ENCODE measurements at regions not wholly inside any gene's neighbourhood (a gene's known extent, or its start where the extent isn't known, plus 50 kb on each side); places are given as distances from the start of the nearest gene placed in this dataset.

DNA sequence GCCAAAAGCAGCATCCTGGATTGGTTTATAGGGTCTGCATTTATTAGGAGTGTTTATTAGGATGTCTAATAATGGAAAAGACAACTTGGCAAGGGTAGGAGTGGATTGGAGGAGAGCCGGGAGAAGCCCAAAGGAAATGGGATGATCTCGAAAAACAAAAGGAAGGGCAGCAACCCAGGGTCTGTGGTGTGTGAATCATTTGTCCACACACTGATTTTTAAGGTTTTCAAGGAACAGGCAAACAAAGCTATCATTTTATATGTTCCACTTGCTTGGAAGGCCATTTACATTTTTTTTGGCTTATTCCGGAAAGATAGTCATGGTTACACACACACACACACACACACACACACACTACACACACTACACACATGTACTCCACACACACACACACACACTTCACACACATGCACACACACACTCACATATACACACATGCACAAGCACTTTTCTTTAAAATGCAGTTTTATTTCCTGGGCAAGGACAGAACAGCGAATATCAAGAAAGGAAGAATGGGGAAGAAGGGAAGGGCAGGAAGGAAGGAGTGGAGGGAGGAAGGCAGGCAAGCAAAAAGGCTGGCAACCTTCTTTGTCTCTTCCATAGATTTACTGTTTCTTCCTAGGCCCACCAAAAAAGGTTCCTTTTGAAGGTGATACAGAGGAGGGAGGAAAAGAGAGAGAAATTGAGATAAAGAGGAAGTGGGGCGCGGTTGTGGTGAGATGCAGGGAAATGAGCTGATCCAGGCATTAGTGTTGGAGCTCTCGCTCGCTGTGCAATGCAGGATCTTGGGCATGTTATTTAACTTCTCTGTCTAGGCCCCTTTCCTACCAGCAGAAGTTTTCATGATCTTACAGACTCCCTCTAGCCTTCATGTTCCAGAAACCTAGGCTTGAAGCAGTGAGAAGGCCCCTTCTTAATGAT, 88.6 kb upstream of the MAML3 start:
- Histone ChIP-seq H3K79me2 (ENCODE audit: control insufficient read depth, insufficient read depth, low read length) (no peaks in the 10 kb centered on the region), H3K36me3 (replicated peaks in 1 of 2; ENCODE audit: control extremely low read depth in 1 of 2, control insufficient read depth in 1 of 2, extremely low read depth in 1 of 2, insufficient read depth in 2 of 2, low read length in 1 of 2) (no peaks in the 10 kb centered on the region), H3K4me1 (ENCODE audit: control insufficient read depth in 2 of 2, insufficient read depth in 2 of 2, low read length in 2 of 2) (peaks cover 41 to 43% of the 10 kb centered on the region in 2 donors), H4K20me1 (ENCODE audit: control insufficient read depth, insufficient read depth, low read length, poor library complexity, severe bottlenecking) (no peaks in the 10 kb centered on the region), H3K9me3 (ENCODE audit: control extremely low read depth in 1 of 3, control insufficient read depth in 2 of 3, insufficient read depth in 1 of 3, low read length in 2 of 3) (no peaks in the 10 kb centered on the region), H3K27me3 (replicated peaks in 1 of 4; ENCODE audit: control extremely low read depth in 1 of 4, control insufficient read depth in 3 of 4, insufficient read depth in 4 of 4, low read length in 3 of 4) (peaks cover 0 to 6% (median 0%) of the 10 kb centered on the region in 4 experiments), H3K27ac (ENCODE audit: low read length in 2 of 2) (peak overlapping the region; percentile 42 to 61), H3K4me3 (ENCODE audit: control extremely low read depth in 1 of 5, extremely low read depth in 1 of 5, insufficient read depth in 1 of 5, low read depth in 2 of 5, low read length in 4 of 5) (peak overlapping the region in 4 of 5 experiments; percentile 4 to 51 (median 22)), H2AFZ (ENCODE audit: insufficient read depth, low read depth, low read length, poor library complexity, severe bottlenecking) (peak overlapping the region; percentile 40), H3K4me2 (replicated peaks; ENCODE audit: low read depth, low read length, poor library complexity, severe bottlenecking) (peak overlapping the region; percentile 70), H3K9ac (ENCODE audit: low read length) (peak overlapping the region; percentile 46)
- 30% methylated on average over 6 of the region's 8 CpGs for WGBS (ENCODE audit: insufficient coverage)
- ATAC-seq (ENCODE audit: low read depth) (peak; percentile 28), DNase-seq (peak; percentile 61)
- CTCF ChIA-PET = interaction anchor here (0.7 to 5.2 kb wide), 4 partner anchors 8 to 639 kb away, joined by 3 to 54 read pairs (median 8); no protein-coding TSS in a partner anchor
- H3K4me1 Mint-ChIP-seq = peaks cover 59% of the 10 kb centered on the region
- H3K9me3 Mint-ChIP-seq (ENCODE audit: insufficient read depth) = no peaks in the 10 kb centered on the region
- POLR2A ChIA-PET = interaction anchor here (0.9 to 1.4 kb wide), 3 partner anchors 86 to 92 kb away, joined by 3 to 8 read pairs (median 3); no protein-coding TSS in a partner anchor
- H3K27me3 Mint-ChIP-seq = peaks cover 8% of the 10 kb centered on the region
- peak overlapping the region; percentile 62 for H3K27ac Mint-ChIP-seq
- H3K4me3 Mint-ChIP-seq = peak overlapping the region; percentile 66
- TF ChIP-seq, protein P1, sequence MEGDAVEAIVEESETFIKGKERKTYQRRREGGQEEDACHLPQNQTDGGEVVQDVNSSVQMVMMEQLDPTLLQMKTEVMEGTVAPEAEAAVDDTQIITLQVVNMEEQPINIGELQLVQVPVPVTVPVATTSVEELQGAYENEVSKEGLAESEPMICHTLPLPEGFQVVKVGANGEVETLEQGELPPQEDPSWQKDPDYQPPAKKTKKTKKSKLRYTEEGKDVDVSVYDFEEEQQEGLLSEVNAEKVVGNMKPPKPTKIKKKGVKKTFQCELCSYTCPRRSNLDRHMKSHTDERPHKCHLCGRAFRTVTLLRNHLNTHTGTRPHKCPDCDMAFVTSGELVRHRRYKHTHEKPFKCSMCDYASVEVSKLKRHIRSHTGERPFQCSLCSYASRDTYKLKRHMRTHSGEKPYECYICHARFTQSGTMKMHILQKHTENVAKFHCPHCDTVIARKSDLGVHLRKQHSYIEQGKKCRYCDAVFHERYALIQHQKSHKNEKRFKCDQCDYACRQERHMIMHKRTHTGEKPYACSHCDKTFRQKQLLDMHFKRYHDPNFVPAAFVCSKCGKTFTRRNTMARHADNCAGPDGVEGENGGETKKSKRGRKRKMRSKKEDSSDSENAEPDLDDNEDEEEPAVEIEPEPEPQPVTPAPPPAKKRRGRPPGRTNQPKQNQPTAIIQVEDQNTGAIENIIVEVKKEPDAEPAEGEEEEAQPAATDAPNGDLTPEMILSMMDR (IDR thresholded peaks at IDR 0.05) = no peak
- no peak for TF ChIP-seq EZH2 (IDR thresholded peaks at IDR 0.05; ENCODE audit: borderline replicate concordance, insufficient read depth, low read depth, low read length, poor library complexity, severe bottlenecking)
- intact Hi-C loops (cut with micrococcal nuclease) = loop anchor here (2.0 kb wide), 1 partner anchor 86 kb away; no protein-coding TSS in a partner anchor

DNA sequence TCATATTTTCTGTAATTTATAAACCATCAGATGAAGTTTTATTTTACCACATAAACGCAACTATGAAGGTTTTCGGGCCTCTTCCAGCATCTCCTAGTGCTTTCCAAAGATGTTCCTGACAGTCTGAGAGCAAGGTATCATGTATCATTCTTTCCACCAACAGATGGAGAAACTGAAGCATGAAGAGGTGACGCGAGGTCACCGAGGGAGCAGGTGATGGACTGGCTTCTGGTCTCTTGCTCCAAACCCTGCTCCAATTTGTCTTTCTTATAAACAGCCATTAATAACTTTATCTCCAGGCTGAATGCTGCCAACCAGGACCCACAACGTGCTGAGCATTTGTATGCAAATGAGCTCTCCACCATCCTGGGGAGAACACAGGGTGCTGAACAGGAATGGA, 86.3 kb upstream of the MAML3 start:
- Mint-ChIP-seq H3K4me1 (peaks cover 66% of the 10 kb centered on the region), H3K4me3 (no peak overlapping the region), H3K27ac (no peak overlapping the region), H3K9me3 (ENCODE audit: insufficient read depth) (no peaks in the 10 kb centered on the region), H3K27me3 (peaks cover 20% of the 10 kb centered on the region)
- intact Hi-C loops (cut with micrococcal nuclease) = no loop called here
- Histone ChIP-seq H3K36me3 (replicated peaks in 1 of 2; ENCODE audit: control extremely low read depth in 1 of 2, control insufficient read depth in 1 of 2, extremely low read depth in 1 of 2, insufficient read depth in 2 of 2, low read length in 1 of 2) (no peaks in the 10 kb centered on the region), H2AFZ (ENCODE audit: insufficient read depth, low read depth, low read length, poor library complexity, severe bottlenecking) (no peak overlapping the region), H3K4me1 (ENCODE audit: control insufficient read depth in 2 of 2, insufficient read depth in 2 of 2, low read length in 2 of 2) (peaks cover 52 to 55% of the 10 kb centered on the region in 2 donors), H3K9ac (ENCODE audit: low read length) (no peak overlapping the region), H3K9me3 (ENCODE audit: control extremely low read depth in 1 of 3, control insufficient read depth in 2 of 3, insufficient read depth in 1 of 3, low read length in 2 of 3) (no peaks in the 10 kb centered on the region), H3K27me3 (replicated peaks in 1 of 4; ENCODE audit: control extremely low read depth in 1 of 4, control insufficient read depth in 3 of 4, insufficient read depth in 4 of 4, low read length in 3 of 4) (peaks cover 0 to 6% (median 0%) of the 10 kb centered on the region in 4 experiments), H3K27ac (ENCODE audit: low read length in 2 of 2) (no peak overlapping the region), H4K20me1 (ENCODE audit: control insufficient read depth, insufficient read depth, low read length, poor library complexity, severe bottlenecking) (no peaks in the 10 kb centered on the region), H3K79me2 (ENCODE audit: control insufficient read depth, insufficient read depth, low read length) (no peaks in the 10 kb centered on the region), H3K4me3 (ENCODE audit: control extremely low read depth in 1 of 5, extremely low read depth in 1 of 5, insufficient read depth in 1 of 5, low read depth in 2 of 5, low read length in 4 of 5) (no peak overlapping the region), H3K4me2 (replicated peaks; ENCODE audit: low read depth, low read length, poor library complexity, severe bottlenecking) (no peak overlapping the region)
- CTCF ChIA-PET = no interaction called here
- no peak for ATAC-seq (ENCODE audit: low read depth)
- no peak for DNase-seq
- 71% methylated on average over 3 of the region's 6 CpGs for WGBS (ENCODE audit: insufficient coverage)
- TF ChIP-seq, protein P1 (IDR thresholded peaks at IDR 0.05) = no peak
- no peak for TF ChIP-seq EZH2 (IDR thresholded peaks at IDR 0.05; ENCODE audit: borderline replicate concordance, insufficient read depth, low read depth, low read length, poor library complexity, severe bottlenecking)
- POLR2A ChIA-PET = no interaction called here

All from B cell (primary cell).